ENCODE measurements at regions not wholly inside any gene's neighbourhood (a gene's known extent, or its start where the extent isn't known, plus 50 kb on each side); places are given as distances from the start of the nearest gene placed in this dataset.

DNA sequence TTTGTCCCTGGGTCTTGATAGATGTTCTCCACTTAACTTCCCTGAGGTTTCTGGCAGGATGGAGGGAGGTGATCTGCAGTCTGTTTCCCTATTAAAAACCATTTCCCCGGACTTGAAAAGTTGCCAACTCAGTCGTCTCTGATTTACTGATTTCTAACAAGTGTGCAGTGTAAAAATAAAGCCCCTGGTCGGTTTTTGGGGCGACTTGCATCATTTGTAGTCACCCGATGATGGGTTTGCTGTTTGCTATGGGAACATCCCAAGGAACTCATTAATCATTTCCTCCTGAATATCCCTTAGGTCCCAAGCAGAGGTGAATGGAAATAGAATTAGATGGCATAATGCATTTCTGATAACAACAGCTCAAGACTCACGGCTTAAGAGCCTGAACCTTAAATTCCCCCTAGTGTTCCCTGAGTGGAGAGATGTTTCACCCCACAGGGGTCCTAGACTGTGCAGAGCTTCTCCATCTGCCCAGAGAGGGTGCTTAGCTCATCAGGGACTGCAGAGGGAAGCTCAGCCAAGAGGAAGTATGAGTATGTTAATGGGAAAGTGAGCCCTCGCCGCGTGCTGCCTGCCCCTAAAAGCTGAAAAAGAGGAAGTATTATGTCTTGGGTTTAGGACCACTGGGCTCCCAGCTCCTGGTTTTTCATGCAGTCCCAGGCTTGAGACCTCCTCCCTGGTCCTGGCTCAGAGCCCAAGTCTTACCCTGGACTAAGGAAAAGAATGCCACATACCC lies 115.1 kb upstream of the DAP start:
- no peak for DNase-seq (ENCODE audit: low read depth)
- no peak overlapping the region for H3K4me3 ChIP-seq (ENCODE audit: low read depth, low read length)
- TF ChIP-seq, protein P1, sequence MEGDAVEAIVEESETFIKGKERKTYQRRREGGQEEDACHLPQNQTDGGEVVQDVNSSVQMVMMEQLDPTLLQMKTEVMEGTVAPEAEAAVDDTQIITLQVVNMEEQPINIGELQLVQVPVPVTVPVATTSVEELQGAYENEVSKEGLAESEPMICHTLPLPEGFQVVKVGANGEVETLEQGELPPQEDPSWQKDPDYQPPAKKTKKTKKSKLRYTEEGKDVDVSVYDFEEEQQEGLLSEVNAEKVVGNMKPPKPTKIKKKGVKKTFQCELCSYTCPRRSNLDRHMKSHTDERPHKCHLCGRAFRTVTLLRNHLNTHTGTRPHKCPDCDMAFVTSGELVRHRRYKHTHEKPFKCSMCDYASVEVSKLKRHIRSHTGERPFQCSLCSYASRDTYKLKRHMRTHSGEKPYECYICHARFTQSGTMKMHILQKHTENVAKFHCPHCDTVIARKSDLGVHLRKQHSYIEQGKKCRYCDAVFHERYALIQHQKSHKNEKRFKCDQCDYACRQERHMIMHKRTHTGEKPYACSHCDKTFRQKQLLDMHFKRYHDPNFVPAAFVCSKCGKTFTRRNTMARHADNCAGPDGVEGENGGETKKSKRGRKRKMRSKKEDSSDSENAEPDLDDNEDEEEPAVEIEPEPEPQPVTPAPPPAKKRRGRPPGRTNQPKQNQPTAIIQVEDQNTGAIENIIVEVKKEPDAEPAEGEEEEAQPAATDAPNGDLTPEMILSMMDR (conservative IDR thresholded peaks at IDR 0.05; ENCODE audit: low read depth, low read length) = no peak

DNA sequence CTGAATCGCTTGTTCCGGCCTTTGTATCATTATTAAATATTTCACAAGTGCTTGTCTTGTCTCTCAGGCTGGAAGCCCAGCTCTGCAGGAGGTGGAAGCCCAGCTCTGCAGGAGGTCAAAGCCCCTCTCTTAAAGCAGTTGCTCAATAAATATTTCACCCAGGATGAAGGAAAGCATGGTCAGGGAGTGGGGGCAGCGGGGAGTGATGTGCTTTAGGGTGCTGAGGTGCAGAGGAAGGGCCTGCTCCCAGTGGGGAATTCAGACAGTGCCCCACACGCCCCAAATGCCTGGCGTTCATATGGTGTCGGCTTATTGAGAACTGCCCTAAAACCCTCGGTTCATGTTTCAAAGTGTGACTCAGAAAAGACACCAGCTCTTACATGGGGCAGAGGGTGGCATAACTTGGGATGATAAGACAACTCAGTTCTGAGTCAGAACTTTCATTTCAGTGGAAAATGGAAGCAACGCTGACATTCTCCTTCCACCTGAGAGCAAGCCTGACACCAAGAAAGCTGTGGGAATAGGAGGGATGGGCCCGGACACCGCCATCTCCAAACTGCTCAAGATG lies 114.3 kb upstream of the DAP start:
- no peak overlapping the region for H3K4me3 ChIP-seq (ENCODE audit: low read depth, low read length)
- TF ChIP-seq, protein P1 (conservative IDR thresholded peaks at IDR 0.05; ENCODE audit: low read depth, low read length) = no peak
- no peak for DNase-seq (ENCODE audit: low read depth)

DNA sequence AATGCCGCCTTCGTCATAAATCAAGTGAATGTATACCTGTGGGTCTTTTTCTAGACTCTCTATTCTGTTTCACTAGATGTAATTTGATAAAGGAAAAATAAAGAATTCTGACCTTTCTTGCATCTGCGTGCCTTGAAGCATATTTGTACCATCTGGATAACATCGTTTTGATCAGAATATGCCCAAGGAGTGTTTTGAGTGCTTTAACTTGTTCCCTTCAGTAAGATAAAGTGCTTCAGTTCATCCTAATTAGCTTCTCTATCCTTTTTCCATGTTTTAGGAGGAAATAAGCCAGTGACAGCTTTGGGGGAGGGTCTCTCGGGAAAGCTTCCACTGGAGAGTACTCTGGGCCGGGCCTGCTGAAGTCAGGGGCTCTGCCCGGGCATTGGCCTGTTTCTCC lies 113.5 kb upstream of the DAP start:
- TF ChIP-seq, protein P1 (conservative IDR thresholded peaks at IDR 0.05; ENCODE audit: low read depth, low read length) = no peak
- no peak for DNase-seq (ENCODE audit: low read depth)
- no peak overlapping the region for H3K4me3 ChIP-seq (ENCODE audit: low read depth, low read length)

DNA sequence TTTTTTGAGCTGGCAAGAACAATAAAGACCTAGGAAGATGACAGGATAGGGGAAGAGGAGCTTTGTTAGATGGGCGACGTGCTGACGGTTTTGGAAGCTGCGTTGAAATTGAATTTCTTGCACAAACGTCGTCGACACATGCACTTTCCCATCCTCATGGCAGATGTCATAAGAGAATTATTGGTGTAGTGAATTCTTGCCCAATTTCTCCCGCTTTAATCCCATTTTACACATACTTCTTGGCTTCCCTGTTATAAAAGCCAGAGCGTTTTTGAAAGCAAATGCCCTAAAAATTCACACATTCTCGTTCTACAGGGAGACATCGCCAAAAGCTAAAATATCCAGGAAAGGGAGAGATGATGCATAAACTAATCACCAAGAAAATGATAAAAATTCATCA lies 109.8 kb upstream of the DAP start:
- no peak overlapping the region for H3K4me3 ChIP-seq (ENCODE audit: low read depth, low read length)
- no peak for DNase-seq (ENCODE audit: low read depth)
- TF ChIP-seq, protein P1 (conservative IDR thresholded peaks at IDR 0.05; ENCODE audit: low read depth, low read length) = no peak

DNA sequence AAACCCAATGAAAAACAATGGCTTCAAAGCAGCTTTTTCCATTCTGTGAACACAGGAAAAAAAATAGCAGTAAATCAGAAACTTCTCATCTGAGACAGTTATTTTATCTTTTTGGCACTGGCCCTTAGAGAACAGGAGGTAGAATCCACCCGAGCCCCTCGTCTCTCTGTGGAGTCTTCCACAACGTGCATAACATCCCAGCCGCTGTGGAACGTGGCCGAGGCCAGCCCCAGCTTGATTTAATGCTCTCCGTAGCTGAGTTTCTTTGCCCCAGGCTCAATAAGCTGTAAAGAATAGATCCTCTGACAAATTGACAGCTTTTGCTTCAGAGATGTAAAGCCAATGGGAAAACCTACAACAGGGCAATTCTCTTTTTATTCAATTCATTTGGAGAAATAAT lies 107.9 kb upstream of the DAP start:
- TF ChIP-seq, protein P1 (conservative IDR thresholded peaks at IDR 0.05; ENCODE audit: low read depth, low read length) = no peak
- H3K4me3 ChIP-seq (ENCODE audit: low read depth, low read length) = no peak overlapping the region
- DNase-seq (ENCODE audit: low read depth) = no peak

DNA sequence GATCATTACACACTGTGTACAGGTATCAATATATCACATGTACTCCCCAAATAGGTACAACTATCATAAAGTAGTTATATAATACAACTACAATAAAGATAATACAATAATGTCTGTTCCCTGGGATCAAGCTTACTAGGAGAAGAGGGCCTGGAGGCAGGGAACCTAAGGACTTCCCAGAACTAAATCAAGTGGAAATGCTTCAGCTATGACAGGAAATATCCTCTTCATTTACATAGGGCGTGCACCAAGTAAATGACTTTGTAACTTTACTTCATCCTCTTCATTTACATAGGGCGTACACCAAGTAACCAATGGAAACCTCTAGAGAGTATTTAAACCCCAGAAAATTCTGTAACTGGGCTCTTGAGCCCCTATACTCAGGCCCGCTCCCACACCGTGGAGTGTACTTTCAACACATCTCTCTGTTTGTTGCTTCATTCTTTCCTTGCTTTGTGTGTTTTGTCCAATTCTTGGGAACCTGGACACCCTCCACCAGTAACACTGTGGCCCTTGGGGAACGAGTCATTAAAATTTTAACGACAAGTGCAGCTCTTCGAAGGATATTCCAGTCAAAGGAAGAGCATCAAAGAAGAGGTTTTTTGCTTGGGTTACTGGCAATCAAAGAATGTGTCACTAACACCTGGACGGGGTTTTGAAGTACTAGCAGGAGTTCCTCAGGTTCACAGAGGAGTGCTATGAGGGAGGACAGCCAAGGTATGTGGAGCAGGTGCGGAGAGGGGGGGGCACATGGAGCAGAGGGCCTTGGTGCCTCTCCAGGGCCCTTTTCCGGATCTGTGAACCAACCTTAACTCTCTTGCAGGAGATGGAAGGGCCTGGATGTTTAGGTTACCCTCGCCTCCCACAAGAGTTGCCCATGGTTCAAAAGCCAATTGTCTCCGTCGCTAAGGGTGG lies 106.6 kb upstream of the DAP start:
- DNase-seq (ENCODE audit: low read depth) = no peak
- H3K4me3 ChIP-seq (ENCODE audit: low read depth, low read length) = no peak overlapping the region
- TF ChIP-seq, protein P1 (conservative IDR thresholded peaks at IDR 0.05; ENCODE audit: low read depth, low read length) = no peak
